SK-N-SH (cell line): ENCODE measurements at regions not wholly inside any gene's neighbourhood (a gene's known extent, or its start where the extent isn't known, plus 50 kb on each side); places are given as distances from the start of the nearest gene placed in this dataset.
"Not testable (repeated sequence)": the region's sequence is repeated elsewhere in the genome, so short reads cannot be mapped to it uniquely, and the experiment has no call there.

ENCODE experiments used
- CTCF ChIA-PET: fragments of 300-600, 350-600 bp; formaldehyde crosslinking; extraction: SDS; loops from one replicate; lab custom pipeline; 2021; lab: Yijun Ruan, JAX
- POLR2A ChIA-PET: fragments of 350-600 bp; sonication (Branson Sonifier 250); formaldehyde crosslinking; extraction: SDS; loops from one replicate; lab custom pipeline; 2020; ENCODE audit warnings: antibody characterized with exemption, inconsistent platforms; lab: Yijun Ruan, JAX
- DNase-seq: peaks from one replicate; pipeline ENCODE4 v3.0.0; 2012
- H2AFZ ChIP-seq: fragments of 200-600 bp; sonication (generic); 2 replicates; pipeline ENCODE4 v1.8.1; 2016; ENCODE audit warnings: antibody characterized with exemption, mild to moderate bottlenecking, low read depth
- H3F3A ChIP-seq: fragments of 200-600 bp; sonication (generic); replicated peaks from 2 replicates; pipeline ENCODE3; 2016; ENCODE audit warnings: antibody characterized with exemption, mild to moderate bottlenecking; ENCODE audit not compliant: insufficient read depth
- H3K27ac ChIP-seq, 2 experiments: fragments of 200-500 bp in 1 of 2; fragments of 200-600 bp in 1 of 2; sonication (Bioruptor generic) in 1 of 2; sonication (generic), shearing (Covaris generic) in 1 of 2; 2 replicates each; pipeline versions ENCODE4 v1.5.1 to v1.6.1; 2014 to 2016; ENCODE audit warnings: low read depth in 2 of 2, inconsistent platforms in 1 of 2, low read length in 1 of 2, mild to moderate bottlenecking in 1 of 2, mixed read lengths in 1 of 2
- H3K27me3 ChIP-seq: fragments of 200-600 bp; sonication (generic), shearing (Covaris generic); 2 replicates; pipeline ENCODE4 v1.6.1; 2016; ENCODE audit warnings: mixed run types; ENCODE audit not compliant: insufficient read depth
- H3K36me3 ChIP-seq, 2 experiments: fragments of 200-500 bp in 1 of 2; fragments of 200-600 bp in 1 of 2; sonication (Bioruptor generic) in 1 of 2; sonication (generic) in 1 of 2; replicated peaks in 1 of 2; 2 replicates each; pipeline versions ENCODE3 to v1.5.1; 2014 to 2016; ENCODE audit warnings: low read length in 1 of 2, mild to moderate bottlenecking in 1 of 2; ENCODE audit not compliant: insufficient read depth in 2 of 2, control insufficient read depth in 1 of 2
- H3K4me1 ChIP-seq, 2 experiments: fragments of 200-500 bp in 1 of 2; fragments of 200-600 bp in 1 of 2; sonication (Bioruptor generic) in 1 of 2; sonication (generic), shearing (Covaris generic) in 1 of 2; 2 replicates each; pipeline versions ENCODE4 v1.5.1 to v1.6.1; 2014 to 2016; ENCODE audit warnings: low read depth in 1 of 2, low read length in 1 of 2, mixed run types in 1 of 2; ENCODE audit not compliant: insufficient read depth in 2 of 2, control insufficient read depth in 1 of 2
- H3K4me2 ChIP-seq: fragments of 200-600 bp; sonication (generic), shearing (Covaris generic); 2 replicates; pipeline ENCODE4 v1.6.1; 2017; ENCODE audit warnings: mixed run types
- H3K4me3 ChIP-seq, 2 experiments: fragments of 200-500 bp in 1 of 2; fragments of 200-600 bp in 1 of 2; sonication (Bioruptor generic) in 1 of 2; sonication (generic), shearing (Covaris generic) in 1 of 2; 2 replicates each; pipeline versions ENCODE4 v1.5.1 to v1.8.1; 2014 to 2016; ENCODE audit warnings: low read depth in 2 of 2, inconsistent platforms in 1 of 2, low read length in 1 of 2, mild to moderate bottlenecking in 1 of 2, mixed read lengths in 1 of 2, moderate library complexity in 1 of 2
- H3K79me2 ChIP-seq: fragments of 200-600 bp; sonication (generic); 2 replicates; pipeline ENCODE4 v1.8.1; 2017; ENCODE audit warnings: mild to moderate bottlenecking; ENCODE audit not compliant: insufficient read depth
- H3K9ac ChIP-seq: fragments of 200-600 bp; sonication (generic); 2 replicates; pipeline ENCODE4 v1.6.1; 2017; ENCODE audit warnings: mixed run types
- H3K9me2 ChIP-seq: fragments of 200-600 bp; sonication (generic); 2 replicates; pipeline ENCODE4 v1.6.1; 2017; ENCODE audit warnings: mixed run types
- H3K9me3 ChIP-seq: fragments of 200-600 bp; sonication (generic); 2 replicates; pipeline ENCODE4 v1.6.1; 2017; ENCODE audit warnings: mixed run types, mild to moderate bottlenecking, moderate library complexity
- H4K20me1 ChIP-seq: fragments of 200-600 bp; sonication (generic); 2 replicates; pipeline ENCODE4 v1.6.1; 2017; ENCODE audit warnings: mild to moderate bottlenecking, mixed run types; ENCODE audit not compliant: insufficient read depth
- EP300 ChIP-seq, 2 experiments: IDR thresholded peaks; 2 replicates each; pipeline versions ENCODE4 v1.4.0 to v1.6.1; 2012; ENCODE audit warnings: borderline replicate concordance in 1 of 2, low read depth in 1 of 2, low read length in 1 of 2
- EZH2phosphoT487 ChIP-seq: fragments of 200-600 bp; sonication (generic); IDR thresholded peaks from 2 replicates; pipeline ENCODE4 v1.6.1; 2017; ENCODE audit warnings: low read depth, mixed run types, mild to moderate bottlenecking, antibody characterized with exemption, moderate library complexity, borderline replicate concordance
- FOXJ3 ChIP-seq: sonication (generic); formaldehyde crosslinking; IDR thresholded peaks from 2 replicates; pipeline ENCODE4 v1.5.1; 2020; ENCODE audit warnings: mild to moderate bottlenecking, missing genetic modification reagents
- FOXM1 ChIP-seq: IDR thresholded peaks from 2 replicates; pipeline ENCODE4 v1.4.0; 2012; ENCODE audit warnings: low read depth, mild to moderate bottlenecking
- MEF2A ChIP-seq: IDR thresholded peaks from 2 replicates; pipeline ENCODE4 v1.4.0; 2012; ENCODE audit warnings: low read depth, borderline replicate concordance
- NRF1 ChIP-seq: IDR thresholded peaks from 2 replicates; pipeline ENCODE4 v1.6.1; 2012; ENCODE audit warnings: low read depth, mild to moderate bottlenecking, low read length
- POLR2AphosphoS5 ChIP-seq: IDR thresholded peaks from 2 replicates; pipeline ENCODE4 v1.6.1; 2012; ENCODE audit warnings: low read depth, low read length
- RFX5 ChIP-seq: IDR thresholded peaks from 2 replicates; pipeline ENCODE4 v1.6.1; 2012; ENCODE audit warnings: mild to moderate bottlenecking, improper control_type of control experiment, low read length
- TCF12 ChIP-seq: IDR thresholded peaks from 2 replicates; pipeline ENCODE4 v1.4.0; 2012
- TEAD4 ChIP-seq: IDR thresholded peaks from 2 replicates; pipeline ENCODE4 v1.4.0; 2012; ENCODE audit warnings: mild to moderate bottlenecking, borderline replicate concordance; ENCODE audit not compliant: insufficient read depth
- YY1 ChIP-seq: IDR thresholded peaks from 2 replicates; pipeline ENCODE4 v1.4.0; 2012; ENCODE audit warnings: low read depth, mild to moderate bottlenecking
- WGBS: methylation state at CpG from one replicate; pipeline ENCODE4 v1.1.6; 2017; ENCODE audit warnings: low lambda C conversion rate; 5-methylcytosine and 5-hydroxymethylcytosine counted together
- TF ChIP-seq, protein P1 (sequence below): IDR thresholded peaks from 2 replicates; pipeline ENCODE4 v1.6.1; 2012; ENCODE audit warnings: mild to moderate bottlenecking, low read depth, low read length, moderate library complexity

DNA sequence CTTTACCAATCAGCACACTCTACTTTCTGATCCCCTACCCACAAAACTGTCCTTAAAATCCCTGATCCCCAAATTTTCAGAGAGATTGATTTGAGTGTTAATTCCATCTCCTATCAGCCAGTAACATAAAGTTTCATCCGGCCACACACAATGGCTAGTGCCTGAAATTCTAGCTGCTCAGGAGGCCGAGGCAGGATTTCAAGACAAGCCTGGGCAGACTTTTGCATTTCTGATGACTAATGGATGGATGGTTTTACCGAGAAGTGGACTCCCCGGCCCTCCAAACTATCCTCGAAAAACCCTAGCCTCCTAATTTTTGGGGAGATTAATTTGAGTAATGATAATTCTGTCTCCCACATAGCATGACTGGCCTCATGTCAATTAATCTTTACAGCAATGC, 269.8 kb upstream of the POU1F1 start:
- CTCF ChIA-PET: no interaction called here
- no peaks in the 10 kb centered on the region for H4K20me1 ChIP-seq
- POLR2A ChIA-PET: no interaction called here
- H3K4me2 ChIP-seq: no peak overlapping the region
- H3K9me3 ChIP-seq: no peaks in the 10 kb centered on the region
- no peak overlapping the region for H3K9ac ChIP-seq
- H3K79me2 ChIP-seq: no peaks in the 10 kb centered on the region
- H3K9me2 ChIP-seq: 0 out of 2 replicates have a peak, but pooled peaks cover 2% of the 10 kb centered on the region
- no peaks in the 10 kb centered on the region; the same call in 1 of the 2 replicates for H3K27me3 ChIP-seq
- WGBS: 21% methylated on average over 5 of the region's 5 CpGs
- TF ChIP-seq EP300 (IDR thresholded peaks at IDR 0.05; ENCODE audit: borderline replicate concordance in 1 of 2, low read depth in 1 of 2, low read length in 1 of 2): no peak
- TF ChIP-seq TCF12: no peak
- TF ChIP-seq FOXJ3 (CRISPR knock-in tag): no peak
- TF ChIP-seq, protein P1, sequence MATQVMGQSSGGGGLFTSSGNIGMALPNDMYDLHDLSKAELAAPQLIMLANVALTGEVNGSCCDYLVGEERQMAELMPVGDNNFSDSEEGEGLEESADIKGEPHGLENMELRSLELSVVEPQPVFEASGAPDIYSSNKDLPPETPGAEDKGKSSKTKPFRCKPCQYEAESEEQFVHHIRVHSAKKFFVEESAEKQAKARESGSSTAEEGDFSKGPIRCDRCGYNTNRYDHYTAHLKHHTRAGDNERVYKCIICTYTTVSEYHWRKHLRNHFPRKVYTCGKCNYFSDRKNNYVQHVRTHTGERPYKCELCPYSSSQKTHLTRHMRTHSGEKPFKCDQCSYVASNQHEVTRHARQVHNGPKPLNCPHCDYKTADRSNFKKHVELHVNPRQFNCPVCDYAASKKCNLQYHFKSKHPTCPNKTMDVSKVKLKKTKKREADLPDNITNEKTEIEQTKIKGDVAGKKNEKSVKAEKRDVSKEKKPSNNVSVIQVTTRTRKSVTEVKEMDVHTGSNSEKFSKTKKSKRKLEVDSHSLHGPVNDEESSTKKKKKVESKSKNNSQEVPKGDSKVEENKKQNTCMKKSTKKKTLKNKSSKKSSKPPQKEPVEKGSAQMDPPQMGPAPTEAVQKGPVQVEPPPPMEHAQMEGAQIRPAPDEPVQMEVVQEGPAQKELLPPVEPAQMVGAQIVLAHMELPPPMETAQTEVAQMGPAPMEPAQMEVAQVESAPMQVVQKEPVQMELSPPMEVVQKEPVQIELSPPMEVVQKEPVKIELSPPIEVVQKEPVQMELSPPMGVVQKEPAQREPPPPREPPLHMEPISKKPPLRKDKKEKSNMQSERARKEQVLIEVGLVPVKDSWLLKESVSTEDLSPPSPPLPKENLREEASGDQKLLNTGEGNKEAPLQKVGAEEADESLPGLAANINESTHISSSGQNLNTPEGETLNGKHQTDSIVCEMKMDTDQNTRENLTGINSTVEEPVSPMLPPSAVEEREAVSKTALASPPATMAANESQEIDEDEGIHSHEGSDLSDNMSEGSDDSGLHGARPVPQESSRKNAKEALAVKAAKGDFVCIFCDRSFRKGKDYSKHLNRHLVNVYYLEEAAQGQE: no peak
- TF ChIP-seq EZH2phosphoT487: no peak
- no peak for TF ChIP-seq POLR2AphosphoS5
- TF ChIP-seq NRF1: no peak
- no peak for TF ChIP-seq MEF2A
- no peak for TF ChIP-seq YY1
- H3K4me1 ChIP-seq: peaks cover 0 to 18% of the 10 kb centered on the region in 2 experiments; a peak in 1 of 4 replicates
- no peak overlapping the region for H2AFZ ChIP-seq
- no peaks in the 10 kb centered on the region for H3K36me3 ChIP-seq
- H3K27ac ChIP-seq: no peak overlapping the region
- H3F3A ChIP-seq: no peaks in the 10 kb centered on the region
- H3K4me3 ChIP-seq: no peak overlapping the region
- no peak for DNase-seq

DNA sequence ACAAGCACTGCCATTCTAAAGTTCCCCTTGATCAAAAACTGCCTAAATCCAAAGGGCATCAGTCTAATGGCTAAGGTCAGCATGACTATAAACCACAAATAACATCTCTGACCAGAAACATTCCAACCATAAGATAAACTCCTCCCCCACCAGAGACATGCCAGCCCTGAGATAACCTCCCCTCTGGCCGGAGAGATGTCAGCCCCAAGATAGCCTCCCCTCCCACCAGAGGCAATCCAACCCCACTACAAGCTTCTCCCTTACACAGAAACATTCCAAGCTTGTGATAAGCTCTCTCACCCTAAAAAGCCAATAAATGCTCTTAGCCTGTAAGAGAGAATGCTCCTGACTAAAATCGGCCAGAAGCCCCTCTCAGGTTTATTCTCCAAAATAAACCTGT, 267.0 kb upstream of the POU1F1 start:
- H3K9me2 ChIP-seq, DNase-seq, H3K36me3 ChIP-seq, H3K4me2 ChIP-seq, H3K9me3 ChIP-seq, CTCF ChIA-PET, H3K27ac ChIP-seq, H3K4me3 ChIP-seq, H3K9ac ChIP-seq, H2AFZ ChIP-seq, H3F3A ChIP-seq, H3K79me2 ChIP-seq, POLR2A ChIA-PET, H4K20me1 ChIP-seq, H3K27me3 ChIP-seq: not testable (repeated sequence)
- 6% methylated on average over 2 of the region's 2 CpGs for whole genome bisulfite sequencing
- peaks cover 0 to 12% of the 10 kb centered on the region in 2 experiments; a peak in 1 of 4 replicates for H3K4me1 ChIP-seq

DNA sequence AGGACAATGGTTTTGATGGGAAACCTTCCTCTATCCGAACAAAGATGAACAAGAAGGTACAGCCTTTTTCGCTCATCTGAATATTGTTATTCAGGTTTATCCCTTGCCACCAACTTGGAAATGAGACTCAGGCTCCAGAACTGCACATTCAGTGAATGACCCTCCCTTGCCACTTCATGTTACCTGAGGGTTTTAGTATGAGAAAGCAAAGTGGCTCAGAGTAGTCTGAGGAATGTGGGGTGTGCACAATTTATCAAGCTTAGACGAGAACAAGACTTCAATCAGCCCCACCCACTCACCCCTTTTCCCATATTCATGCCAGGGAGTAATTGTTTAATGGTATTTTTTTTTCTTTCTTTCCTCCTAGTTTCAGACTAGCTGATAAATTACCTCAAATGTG, 265.3 kb upstream of the POU1F1 start:
- no peak for DNase-seq
- CTCF ChIA-PET: no interaction called here

GRCh38 chr3:87538722-87539121, 262.3 kb upstream of the POU1F1 start:
- H3K27ac ChIP-seq, H3K4me3 ChIP-seq, H3F3A ChIP-seq, H3K9me2 ChIP-seq, H3K9me3 ChIP-seq, H3K4me2 ChIP-seq, H3K79me2 ChIP-seq, H3K4me1 ChIP-seq, H3K36me3 ChIP-seq, H3K9ac ChIP-seq, DNase-seq, H3K27me3 ChIP-seq, POLR2A ChIA-PET, CTCF ChIA-PET, H4K20me1 ChIP-seq, H2AFZ ChIP-seq: not testable (repeated sequence)
- WGBS: 28% methylated on average over 5 of the region's 5 CpGs

More for the DNA sequence above, 265.3 kb upstream of the POU1F1 start:
- POLR2A ChIA-PET: no interaction called here
- Histone ChIP-seq H3F3A (no peaks in the 10 kb centered on the region), H3K4me1 (peaks cover 0 to 2% of the 10 kb centered on the region in 2 experiments; a peak in 1 of 4 replicates), H2AFZ (no peak overlapping the region), H3K27me3 (peaks cover 7% of the 10 kb centered on the region; the same call in 1 of the 2 replicates), H3K4me3 (no peak overlapping the region), H3K9me2 (no peaks in the 10 kb centered on the region), H3K9ac (no peak overlapping the region), H4K20me1 (no peaks in the 10 kb centered on the region), H3K27ac (no peak overlapping the region), H3K36me3 (no peaks in the 10 kb centered on the region), H3K9me3 (no peaks in the 10 kb centered on the region), H3K79me2 (no peaks in the 10 kb centered on the region), H3K4me2 (no peak overlapping the region)
- TF ChIP-seq TEAD4 (no peak), RFX5 (no peak), FOXM1 (no peak)
- WGBS: 15% methylated on average over 3 of the region's 3 CpGs
